HS-5 (cell line): ENCODE measurements at regions not wholly inside any gene's neighbourhood (a gene's known extent, or its start where the extent isn't known, plus 50 kb on each side); places are given as distances from the start of the nearest gene placed in this dataset.
"Not testable (repeated sequence)": the region's sequence is repeated elsewhere in the genome, so short reads cannot be mapped to it uniquely, and the experiment has no call there.

Source experiments
- DNase-seq: peaks from one replicate; pipeline ENCODE4 v3.0.0-alpha.2; 2012; ENCODE audit warnings: low read depth

DNA sequence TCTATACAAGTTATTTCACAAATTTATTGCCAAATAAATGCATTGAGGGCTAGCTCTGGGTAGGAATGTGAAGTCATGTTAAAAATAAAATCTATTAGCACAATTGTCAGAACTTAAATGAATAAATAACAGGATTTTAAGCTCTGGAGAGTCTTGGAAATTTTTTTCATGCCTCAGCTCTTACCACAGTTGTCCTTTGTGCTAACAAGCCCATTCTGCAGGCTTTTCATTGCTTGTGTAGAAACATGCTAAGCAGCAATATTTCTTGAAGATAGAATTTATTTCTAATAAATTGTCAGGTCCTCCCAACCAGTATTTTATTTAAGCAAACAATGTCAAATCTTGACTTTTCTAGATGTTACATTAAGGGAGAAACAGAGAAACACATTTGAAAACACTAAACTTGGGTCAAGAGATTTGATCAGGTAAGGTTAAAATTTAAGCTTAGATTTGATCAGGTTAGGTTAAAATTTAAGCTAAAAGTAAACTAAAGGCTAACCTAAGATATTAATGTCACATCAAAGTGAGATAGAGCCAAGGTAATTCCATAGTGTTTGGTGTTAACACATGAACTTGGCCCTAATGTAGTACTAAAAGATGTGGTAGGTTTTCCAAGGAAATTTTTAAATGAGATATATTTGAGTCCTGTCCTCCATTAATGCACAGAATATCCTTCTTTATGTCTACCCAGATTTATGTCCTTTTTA is 179.1 kb upstream of the IL1RAPL1 start:
- no peak for DNase-seq

DNA sequence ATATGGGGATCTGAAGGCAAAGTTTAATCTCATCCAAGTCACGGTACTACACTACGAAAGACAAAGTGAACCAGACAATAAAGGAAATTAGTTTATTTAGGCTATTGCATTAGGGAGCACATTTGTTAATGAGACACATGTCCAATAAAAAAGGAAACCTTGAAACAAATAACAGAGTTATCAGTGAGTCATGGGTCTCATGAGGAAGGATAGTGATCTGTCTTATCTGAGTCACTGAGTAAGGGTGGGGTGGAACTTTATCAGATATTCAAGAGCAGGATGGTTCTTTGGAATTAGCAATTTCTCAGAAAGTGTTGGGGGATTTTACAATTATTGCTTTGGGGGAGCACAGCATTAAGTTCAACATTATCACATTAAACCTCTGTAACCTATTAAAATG is 188.9 kb upstream of the IL1RAPL1 start:
- no peak for DNase-seq

DNA sequence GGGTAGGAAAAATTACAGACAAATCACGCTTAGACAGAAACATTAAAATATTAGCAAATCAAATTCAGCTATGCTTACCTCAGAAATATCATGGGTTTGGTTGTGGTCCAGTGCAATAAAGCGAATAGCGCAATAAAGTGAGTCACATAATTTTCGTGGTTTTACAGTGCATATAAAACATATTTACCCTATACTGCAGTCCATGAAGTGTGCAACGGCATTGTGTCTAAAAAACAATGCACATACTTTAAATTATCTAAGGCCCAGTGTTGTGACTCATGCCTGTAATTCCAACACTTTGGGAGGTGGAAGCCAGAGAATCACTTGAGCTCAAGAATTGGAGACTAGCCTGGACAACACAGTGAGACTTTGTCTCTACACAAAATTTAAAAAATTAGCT is 195.7 kb upstream of the IL1RAPL1 start:
- peak; percentile 24 for DNase-seq

DNA sequence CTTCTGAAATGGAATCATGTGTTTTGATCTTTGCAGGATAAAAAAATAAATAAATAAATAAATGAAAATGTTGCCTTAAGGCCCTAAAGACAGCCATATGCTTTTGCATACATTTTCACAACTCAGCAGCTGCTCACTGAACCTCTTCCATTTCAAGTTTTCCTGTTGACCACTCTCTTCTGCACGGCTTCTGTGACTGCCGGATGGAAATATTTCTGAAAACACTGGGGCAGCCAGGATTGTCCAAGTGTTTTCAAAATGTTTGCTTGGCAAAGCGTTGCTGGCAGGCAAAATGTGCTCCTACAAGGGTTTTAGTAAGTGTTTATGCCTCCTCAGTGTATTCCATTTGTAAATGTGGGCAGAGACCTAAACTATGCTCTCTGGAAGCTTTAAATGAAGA is 208.1 kb upstream of the IL1RAPL1 start:
- DNase-seq = no peak

DNA sequence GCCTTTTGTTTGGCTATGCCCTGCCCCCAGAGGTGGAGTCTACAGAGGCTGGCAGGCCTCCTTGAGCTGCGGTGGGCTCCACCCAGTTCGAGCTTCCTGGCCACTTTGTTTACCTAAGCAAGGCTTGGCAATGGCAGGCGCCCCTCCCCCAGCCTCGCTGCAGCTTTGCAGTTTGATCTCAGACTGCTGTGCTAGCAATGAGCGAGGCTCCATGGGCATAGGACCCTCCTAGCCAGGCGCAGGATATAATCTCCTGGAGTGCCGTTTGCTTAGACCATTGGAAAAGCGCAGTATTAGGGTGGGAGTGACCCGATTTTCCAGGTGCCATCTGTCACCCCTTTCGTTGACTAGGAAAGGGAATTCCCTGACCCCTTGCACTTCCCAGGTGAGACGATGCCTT is 219.6 kb upstream of the IL1RAPL1 start:
- DNase-seq = not testable (repeated sequence)

DNA sequence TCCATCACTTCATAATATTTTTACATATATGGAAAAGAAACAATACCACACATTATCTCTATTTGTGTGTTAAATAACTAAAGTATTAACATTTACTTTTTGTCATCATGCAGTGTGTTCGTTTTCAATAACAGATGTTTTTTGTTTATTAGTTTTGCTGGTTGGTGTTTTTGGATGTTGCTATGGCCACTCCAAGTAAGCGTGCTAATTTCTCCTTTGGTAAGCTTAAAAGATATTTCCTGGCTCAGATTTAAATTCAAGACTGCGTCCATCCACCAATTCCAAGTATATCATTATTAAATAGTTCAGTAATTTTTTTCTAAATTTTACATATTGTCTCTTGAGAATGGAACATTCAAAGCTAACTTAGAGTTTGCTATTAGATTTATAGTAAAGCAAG is 235.4 kb upstream of the IL1RAPL1 start:
- no peak for DNase-seq

DNA sequence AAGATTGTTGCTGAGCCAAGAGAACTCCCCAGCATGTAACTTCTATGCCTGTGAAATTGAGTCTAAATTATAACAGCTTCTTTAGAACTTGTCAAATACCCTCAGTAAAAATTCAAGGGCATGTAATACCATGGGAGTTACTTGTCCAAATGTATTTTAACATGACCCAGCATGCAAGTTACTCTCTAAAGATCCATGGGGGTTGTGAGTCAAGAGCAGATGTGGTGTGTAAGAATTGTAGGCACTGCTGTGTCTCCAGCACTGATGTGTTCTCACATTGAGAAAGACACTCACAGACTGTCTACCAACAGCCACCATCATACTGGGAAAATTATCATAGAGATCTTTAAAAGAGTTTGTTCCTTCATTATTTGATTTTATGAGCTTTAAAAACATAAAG is 237.4 kb upstream of the IL1RAPL1 start:
- no peak for DNase-seq

DNA sequence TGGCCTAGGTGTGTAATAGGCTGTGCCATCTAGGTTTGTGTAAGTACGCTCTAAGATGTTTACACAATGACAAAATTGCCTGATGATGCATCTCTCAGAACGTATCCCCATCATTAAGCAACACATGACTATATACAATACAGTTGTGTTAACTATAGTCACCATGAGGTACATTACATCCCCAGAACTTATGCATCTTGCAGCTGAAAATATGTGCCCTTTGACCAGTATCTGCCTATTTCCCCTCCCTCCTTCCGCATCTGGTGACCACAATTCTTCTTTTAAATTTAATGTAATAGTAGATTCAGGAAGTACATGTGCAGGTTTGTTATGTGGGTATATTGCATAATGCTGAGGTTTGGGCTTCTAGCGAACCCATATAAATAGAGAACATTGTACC is 239.8 kb upstream of the IL1RAPL1 start:
- no peak for DNase-seq

DNA sequence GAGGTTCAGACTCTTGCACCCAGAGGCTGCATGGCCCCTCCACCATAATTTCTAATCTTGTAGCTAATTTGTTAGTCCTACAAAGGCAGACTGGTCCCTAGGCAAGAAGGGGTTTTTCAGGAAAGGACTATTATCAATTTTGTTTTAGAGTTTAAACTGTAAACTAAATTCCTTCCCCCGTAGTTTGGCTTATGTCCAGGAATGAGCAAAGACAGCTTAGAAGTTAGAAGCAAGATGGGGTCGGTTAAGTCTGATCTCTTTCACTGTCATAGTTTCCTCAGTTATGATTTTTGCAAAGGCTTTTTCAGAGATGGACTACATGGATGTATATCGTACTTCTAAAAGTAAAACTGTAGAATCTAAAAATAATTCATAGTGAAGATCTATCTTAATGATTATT is 258.1 kb upstream of the IL1RAPL1 start:
- DNase-seq = no peak

DNA sequence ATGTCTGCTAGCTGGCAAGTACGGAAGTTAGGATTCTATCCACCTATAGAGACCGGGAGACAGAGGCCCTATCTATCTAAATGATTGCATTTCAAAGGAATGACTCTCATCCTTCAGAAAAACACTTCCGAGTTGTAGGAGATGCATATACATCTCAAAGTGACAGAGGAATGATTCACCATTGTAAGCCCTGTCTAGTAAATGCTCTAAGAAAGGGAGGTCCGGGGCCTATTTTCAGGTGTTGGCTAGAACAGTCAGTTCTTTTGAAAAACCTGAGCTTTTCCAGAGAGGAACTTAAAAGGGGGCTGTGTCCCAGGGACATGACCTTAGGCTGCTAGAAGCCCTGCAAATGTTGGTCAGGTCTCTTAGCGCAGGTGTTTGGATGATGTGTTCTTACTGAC is 262.9 kb upstream of the IL1RAPL1 start:
- no peak for DNase-seq

DNA sequence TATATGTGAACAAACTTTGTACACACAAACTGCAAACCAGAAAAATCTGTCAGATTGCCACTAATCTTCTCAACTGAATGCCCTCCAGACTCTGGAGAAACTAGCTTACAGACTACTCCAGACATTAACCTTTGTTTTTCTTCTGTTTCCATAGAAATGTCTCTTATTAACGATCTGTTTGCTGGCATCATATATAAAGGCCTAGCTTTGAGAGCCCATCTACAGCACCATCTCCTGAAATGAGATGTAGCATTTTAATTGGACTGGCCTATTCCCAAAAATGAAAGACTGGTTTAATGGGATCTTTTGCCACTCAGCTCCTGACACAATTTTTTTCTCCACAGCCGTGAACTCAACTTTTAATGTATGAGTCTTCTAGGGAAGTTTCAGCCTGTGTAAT is 266.0 kb upstream of the IL1RAPL1 start:
- no peak for DNase-seq

DNA sequence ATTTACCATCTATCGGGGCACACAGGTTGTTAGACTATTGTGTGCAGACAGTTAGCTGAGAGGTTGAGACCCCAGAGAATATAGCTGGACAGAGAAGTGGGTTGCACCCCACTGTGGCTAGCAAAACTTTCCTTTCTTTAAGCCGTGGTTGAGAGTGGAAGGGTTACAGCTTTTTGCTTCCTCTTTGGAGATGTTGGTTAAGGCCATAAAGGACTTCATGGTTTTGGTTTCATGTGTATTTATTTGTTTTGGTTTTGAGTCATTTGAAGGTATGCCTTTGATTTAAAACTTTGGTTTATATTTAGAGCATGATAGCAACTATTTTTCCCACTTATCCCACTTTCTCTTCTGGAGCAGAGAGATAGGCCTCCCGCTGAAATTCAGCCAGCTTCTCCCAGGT is 274.3 kb upstream of the IL1RAPL1 start:
- DNase-seq = no peak

DNA sequence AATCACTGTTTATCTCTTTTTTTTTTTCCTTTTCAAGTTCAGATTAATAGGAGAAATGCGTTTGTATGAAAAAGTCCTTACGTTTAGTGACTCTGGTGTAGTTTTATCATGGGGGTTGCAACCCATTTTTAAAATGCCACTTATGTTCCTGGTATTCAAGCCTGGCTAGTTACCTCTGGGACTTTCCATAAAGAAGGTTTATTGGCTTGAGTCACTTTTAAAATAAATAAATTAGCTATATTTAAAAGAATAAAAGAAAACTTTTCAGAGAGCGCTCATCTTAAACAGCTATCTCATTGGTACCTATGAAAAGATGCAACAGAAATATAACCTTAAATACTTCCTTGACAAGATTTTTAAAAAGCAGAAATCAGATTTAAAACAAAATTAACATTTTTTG is 275.0 kb upstream of the IL1RAPL1 start:
- no peak for DNase-seq

DNA sequence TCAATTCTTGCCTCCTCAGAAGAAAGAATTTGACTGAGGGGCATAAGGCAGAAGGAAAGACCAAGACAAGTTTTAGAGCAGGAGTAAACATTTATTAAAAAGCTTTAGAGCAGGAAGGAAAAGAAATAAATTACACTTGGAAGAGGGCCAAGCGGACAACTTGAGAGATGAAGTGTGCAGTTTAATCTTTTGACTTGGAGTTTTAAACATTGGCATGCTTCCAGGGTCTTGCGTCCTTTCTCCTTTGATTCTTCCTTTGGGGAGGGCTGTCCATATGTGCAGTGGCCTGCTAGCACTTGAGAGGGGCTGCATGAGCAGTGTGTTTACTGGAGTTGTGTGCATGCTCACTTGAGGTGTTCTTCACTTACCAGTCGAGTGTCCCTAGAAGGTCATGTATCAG is 275.8 kb upstream of the IL1RAPL1 start:
- DNase-seq = no peak

DNA sequence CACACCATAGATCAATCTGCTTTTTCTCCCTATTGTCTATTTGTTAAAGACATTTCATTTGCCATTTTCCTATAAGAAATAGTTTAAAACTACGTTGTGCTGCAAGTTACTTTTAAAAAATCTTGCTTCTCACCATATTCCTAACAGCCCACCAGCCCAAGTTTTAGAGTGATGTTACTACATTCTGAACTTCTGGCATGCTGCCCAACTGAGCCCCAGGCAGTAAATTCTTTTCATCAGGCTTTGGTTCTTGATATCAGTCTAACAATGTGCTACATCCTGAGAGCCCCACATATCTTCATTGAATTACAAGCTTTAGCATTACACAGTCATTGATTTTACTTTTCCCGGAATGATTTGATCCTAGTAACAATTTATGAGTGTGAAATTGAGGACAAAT is 283.8 kb upstream of the IL1RAPL1 start:
- no peak for DNase-seq

DNA sequence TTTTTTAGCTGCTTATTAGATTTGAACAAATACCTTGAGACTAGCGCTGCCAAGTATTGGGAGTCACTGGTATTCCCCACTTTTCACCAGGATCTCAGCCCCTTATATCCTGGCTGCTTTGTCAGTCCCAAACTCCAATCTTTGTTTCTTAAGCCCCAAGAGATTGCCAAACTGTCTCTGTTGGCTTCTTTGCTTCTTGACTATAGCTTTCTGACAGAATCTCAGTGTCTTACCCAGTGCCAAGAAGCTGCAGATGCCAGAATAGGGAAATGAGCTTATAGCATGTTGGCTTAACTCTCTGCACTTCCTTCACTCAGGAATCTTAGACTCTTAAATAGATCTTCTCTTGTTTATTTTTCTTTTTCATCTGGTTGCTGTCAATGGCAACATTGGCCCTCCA is 297.5 kb upstream of the DCAF8L1 start:
- DNase-seq = no peak

DNA sequence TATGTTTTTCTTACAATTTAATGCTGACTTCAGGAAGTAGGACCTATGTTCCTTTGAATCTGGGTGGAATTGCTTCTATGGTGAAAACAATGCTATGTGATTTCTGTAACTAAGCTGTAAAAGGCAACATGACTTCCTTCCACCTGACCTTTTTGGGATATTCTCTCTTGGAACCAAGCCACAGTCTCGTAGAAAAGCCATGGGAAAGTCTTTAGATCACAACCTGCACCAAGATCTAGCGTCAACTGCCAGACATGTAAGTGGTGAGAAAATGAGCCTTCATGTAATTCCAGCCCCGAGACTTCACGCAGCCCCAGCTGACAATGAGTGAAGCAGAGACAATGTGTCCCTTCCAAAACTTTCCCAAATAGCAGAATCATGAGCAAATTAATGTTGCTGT is 297.0 kb upstream of the DCAF8L1 start:
- no peak for DNase-seq

DNA sequence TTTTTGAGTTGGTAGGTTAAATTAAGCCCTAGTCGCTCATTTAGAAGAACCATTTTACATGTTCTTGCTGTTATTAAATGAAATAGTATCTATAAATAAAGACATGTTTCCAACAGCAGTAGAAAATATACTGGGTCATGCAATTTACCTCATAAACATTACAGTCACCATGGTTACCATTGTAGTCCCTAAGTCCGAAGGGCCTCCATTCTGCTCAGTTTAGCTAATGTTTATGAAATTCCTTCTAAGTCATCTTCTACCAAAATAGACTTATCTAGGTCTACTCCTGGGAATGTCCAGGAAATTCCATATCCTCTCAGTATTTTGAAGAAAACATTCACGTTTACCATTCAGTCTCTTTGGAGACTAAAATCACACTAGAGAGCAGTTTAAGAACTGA is 292.5 kb upstream of the DCAF8L1 start:
- DNase-seq = no peak

DNA sequence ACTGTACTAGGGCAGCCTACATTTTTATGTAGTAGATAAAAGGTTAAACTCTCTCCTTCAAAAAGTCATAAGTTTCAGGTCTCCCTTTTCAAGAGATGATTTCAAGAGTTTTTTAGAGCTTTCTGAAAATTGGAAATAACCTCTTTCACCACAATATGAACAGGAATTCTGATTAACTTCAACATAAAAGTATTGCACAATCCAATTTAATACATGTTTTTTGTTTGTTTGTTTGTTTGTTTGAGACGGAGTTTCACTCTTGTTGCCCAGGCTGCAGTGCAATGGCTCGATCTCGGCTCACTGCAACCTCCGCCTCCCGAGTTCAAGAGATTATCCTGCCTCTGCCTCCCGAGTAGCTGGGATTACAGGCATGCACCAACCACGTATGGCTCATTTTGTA is 265.4 kb upstream of the DCAF8L1 start:
- no peak for DNase-seq

DNA sequence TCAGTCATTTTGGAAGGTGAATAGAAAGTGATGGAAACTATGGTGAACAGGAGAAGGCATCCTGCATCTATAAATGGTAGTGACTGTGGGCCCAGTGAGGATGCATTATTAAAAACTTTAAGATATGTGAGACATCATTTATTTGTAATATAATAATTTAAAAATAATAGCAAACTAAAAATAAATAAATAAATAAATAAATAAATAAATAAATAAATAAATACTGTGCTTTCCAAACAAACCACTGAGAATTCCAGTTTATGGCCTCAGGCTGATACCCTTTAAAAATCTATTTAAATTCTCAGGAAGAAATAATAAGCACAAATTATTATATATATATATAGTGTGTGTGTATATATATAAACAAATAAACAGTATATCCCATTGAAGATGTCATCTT is 248.0 kb upstream of the DCAF8L1 start:
- DNase-seq = no peak

DNA sequence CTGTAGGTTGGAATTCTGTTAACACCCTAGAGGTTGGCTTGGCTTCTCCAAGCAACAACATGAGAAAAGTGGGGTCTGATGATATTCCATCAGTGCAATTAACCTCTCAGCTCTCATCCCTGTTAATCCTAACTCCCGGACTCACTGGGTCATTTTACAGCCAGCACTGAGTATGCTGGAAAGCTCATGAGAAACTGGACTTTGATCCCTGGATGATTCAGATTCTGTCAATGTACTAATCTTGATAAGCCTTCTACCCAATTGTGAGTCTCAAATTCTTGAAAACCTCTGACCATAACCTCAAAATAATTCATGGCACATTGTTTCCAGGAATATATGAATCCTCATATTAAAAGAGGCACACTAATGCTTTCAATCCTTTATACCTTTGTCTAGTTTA is 244.3 kb upstream of the DCAF8L1 start:
- DNase-seq = no peak

DNA sequence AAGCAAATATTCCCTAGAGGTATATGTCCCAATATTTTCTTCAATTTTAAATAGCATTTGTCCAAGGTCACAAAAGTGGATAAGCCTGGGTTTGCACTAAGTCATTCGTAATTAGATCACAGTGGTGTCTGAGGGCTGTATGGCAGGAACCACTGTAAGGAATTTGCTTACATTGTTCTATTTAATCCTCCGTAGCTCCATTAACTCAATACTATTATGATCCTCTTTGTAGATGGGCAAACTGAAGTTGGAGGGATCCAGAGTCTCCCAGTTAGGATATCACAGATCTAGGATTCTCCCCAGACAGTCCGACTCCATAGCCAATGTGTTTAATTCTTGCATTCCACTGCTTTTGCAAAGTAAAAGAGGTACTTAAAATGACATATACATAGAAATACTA is 242.7 kb upstream of the DCAF8L1 start:
- no peak for DNase-seq

DNA sequence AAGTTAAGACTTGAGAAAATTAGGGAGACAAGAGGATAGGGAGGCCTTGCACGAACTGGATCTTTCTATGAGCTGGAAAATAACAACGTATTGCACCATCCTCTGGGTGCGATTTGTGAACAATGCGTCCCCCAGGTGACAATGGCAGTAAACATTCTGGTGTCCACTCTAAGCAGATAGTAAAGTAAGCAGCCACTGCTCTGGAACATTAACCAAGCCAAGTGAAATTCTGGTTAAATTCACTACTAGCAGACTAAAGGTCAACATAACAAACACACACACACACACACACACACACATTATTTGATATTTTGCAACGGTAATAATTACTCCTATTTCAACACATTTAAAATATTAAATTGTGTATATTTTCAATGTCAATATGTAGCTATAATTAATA is 242.2 kb upstream of the DCAF8L1 start:
- no peak for DNase-seq

DNA sequence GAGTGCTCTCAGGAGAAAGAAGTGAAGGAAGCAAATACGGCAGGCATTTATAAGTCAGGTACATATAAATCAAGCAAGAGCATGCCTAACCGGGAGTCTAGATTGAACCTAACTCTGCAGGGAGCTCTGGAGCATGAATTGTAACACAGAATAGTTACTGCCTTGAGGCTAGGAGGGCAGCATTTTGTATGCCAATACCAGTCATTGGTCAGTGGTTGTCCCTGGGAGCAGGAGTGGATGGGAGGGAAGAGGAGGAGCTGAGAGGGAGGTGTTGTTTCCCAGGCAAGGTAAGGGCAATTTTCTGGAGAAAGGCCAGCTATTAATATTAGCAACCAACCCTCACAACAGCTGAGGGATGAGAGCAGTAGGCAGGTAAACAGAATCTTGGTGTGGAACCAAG is 224.7 kb upstream of the DCAF8L1 start:
- no peak for DNase-seq

DNA sequence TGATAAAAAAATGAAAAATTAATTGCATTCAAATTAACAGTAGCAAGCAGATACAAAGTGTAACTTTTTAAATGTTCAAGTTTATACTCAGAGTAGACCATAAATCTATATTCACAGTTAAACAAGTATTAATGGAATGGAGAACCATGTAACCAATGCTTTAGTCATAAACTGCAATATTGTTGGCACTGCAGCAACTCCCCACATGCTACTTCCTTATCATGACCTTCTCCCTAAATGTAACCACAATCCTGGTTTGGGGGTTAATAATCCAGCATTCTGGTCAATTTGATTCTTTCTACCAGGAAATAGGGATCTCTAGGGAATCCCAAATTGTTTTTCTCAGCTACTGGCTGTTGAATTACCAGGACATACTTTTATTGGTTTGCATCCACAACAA is 223.9 kb upstream of the DCAF8L1 start:
- DNase-seq = no peak
